HepG2 (cell line): ENCODE measurements at regions not wholly inside any gene's neighbourhood (a gene's known extent, or its start where the extent isn't known, plus 50 kb on each side); places are given as distances from the start of the nearest gene placed in this dataset.

Source experiments
- BCLAF1 ChIP-seq: fragments of 450-650 bp; IDR thresholded peaks from 2 replicates; pipeline ENCODE4 v1.6.1; 2017; ENCODE audit warnings: mild to moderate bottlenecking
- FOXC1 ChIP-seq: sonication (generic); formaldehyde crosslinking; IDR thresholded peaks from 2 replicates; pipeline ENCODE4 v1.8.0; 2022; ENCODE audit warnings: mild to moderate bottlenecking, missing genetic modification reagents, borderline replicate concordance
- HDAC6 ChIP-seq: fragments of 200-600 bp; sonication (generic); IDR thresholded peaks from 2 replicates; pipeline ENCODE4 v1.7.0; 2017; ENCODE audit warnings: mild to moderate bottlenecking, antibody characterized with exemption, low read length, low read depth
- JUND ChIP-seq: sonication (generic); formaldehyde crosslinking; IDR thresholded peaks from 2 replicates; pipeline ENCODE4 v1.8.0; 2022; ENCODE audit warnings: mild to moderate bottlenecking, missing genetic modification reagents
- NFAT5 ChIP-seq: sonication (generic); formaldehyde crosslinking; IDR thresholded peaks from 2 replicates; pipeline ENCODE4 v1.4.0; 2020; ENCODE audit warnings: missing genetic modification reagents
- PRDM4 ChIP-seq: sonication (generic); formaldehyde crosslinking; IDR thresholded peaks from 2 replicates; pipeline ENCODE4 v1.9.0; 2021; ENCODE audit warnings: missing genetic modification reagents, borderline replicate concordance
- SETDB1 ChIP-seq: sonication (generic); formaldehyde crosslinking; IDR thresholded peaks from 2 replicates; pipeline ENCODE4 v1.5.1; 2020; ENCODE audit warnings: missing genetic modification reagents, mild to moderate bottlenecking, borderline replicate concordance
- SYNCRIP ChIP-seq: fragments of 200-400 bp; formaldehyde crosslinking; IDR thresholded peaks from 2 replicates; pipeline ENCODE4 v1.6.1; 2018; ENCODE audit warnings: mild to moderate bottlenecking, low read depth, low read length; ENCODE audit not compliant: insufficient read depth
- ZKSCAN1 ChIP-seq: fragments of 150-350 bp; IDR thresholded peaks from 2 replicates; pipeline ENCODE4 v1.6.1; 2014; ENCODE audit warnings: low read length
- ZNF142 ChIP-seq: sonication (generic); formaldehyde crosslinking; IDR thresholded peaks from 2 replicates; pipeline ENCODE4 v1.4.0; 2020; ENCODE audit warnings: missing genetic modification reagents
- ZNF546 ChIP-seq: sonication (generic); formaldehyde crosslinking; conservative IDR thresholded peaks from 2 replicates; pipeline ENCODE4 v1.8.1; 2023; ENCODE audit warnings: mild to moderate bottlenecking, missing genetic modification reagents
- ZZZ3 ChIP-seq: sonication (generic); formaldehyde crosslinking; IDR thresholded peaks from 2 replicates; pipeline ENCODE4 v1.4.0; 2020; ENCODE audit warnings: missing genetic modification reagents, mild to moderate bottlenecking, borderline replicate concordance

- TF ChIP-seq NFAT5 (CRISPR knock-in tag) (no peak), FOXC1 (CRISPR knock-in tag) (peak; percentile 30; the same call in 1 of the 2 replicates), SETDB1 (CRISPR knock-in tag) (no peak), SYNCRIP (no peak), JUND (peak; percentile 79; the same call in 1 of the 2 replicates), PRDM4 (no peak), ZZZ3 (CRISPR knock-in tag) (no peak), ZKSCAN1 (no peak), HDAC6 (no peak), ZNF142 (CRISPR knock-in tag) (0 out of 2 replicates have a peak, but pooled peaks have one; percentile 62), BCLAF1 (no peak), ZNF546 (no peak)
These were observed 72.1 kb upstream of the FNDC3B start (continued) for GRCh38 chr3:171967137-171967783.
